ENCODE measurements at regions not wholly inside any gene's neighbourhood (a gene's known extent, or its start where the extent isn't known, plus 50 kb on each side); places are given as distances from the start of the nearest gene placed in this dataset.
"Not testable (repeated sequence)": the region's sequence is repeated elsewhere in the genome, so short reads cannot be mapped to it uniquely, and the experiment has no call there.

DNA sequence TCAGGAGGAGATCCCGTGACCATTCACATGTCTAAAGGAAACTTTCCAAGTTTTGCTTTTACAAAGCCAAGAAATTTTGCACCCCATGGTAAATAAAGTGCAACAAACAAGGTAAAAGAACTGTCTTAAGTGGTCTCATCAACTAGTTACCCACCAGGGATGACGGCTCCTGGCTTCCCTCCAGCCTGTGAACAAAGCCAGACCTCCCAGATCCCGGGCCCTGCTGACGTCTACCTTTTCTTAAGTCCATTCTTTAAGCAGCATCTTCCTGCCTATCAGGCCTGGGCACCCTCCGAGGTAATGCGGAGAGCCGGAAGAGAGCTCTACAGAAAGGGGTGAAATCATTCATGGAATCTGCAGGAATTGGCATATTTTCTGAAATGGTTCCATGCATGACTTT is 58.0 kb upstream of the DAAM1 start:
- DNase-seq = no peak

DNA sequence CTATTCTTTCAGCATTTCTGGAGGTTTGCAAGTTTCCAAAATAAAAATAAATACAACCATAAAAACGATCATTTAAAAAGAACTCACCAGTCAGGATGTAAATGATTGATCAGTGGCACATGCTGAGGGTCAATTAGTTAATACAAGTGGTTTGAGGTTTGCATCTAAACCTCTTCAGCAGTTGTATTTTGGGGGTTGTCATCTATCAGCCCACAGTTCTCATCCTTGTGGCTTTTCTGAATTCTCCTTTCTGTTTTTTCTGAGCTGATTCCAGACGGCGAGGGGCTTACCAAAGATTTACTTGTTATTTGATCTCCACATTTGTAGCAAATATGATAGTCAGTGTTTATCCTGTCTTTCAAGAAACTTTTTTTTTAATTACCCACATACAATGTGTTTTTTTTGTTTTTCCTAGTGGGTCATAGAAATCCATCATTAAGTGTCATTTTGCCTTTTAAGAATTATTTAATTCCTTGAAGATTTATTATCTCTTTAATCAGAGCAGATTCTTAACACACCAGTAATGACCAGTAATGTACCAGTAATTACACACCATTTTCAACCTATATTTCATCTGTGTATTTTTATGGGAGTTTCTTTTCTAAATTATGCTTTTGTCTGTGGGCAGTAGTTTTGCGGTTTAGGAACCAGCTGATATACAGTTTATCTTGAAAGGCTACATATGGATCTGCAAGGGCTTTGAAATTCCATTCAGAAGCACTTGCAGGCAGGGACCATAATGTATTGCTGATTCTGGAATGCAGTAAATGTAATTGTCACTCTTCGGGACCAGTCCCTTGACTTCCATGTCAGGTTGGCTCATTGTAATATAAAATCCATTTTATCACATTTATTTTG is 56.3 kb upstream of the DAAM1 start:
- DNase-seq = no peak

- DNase-seq = no peak
These were observed 55.5 kb upstream of the DAAM1 start for GRCh38 chr14:59132796-59133494.

GRCh38 chr14:59133709-59134108 is 54.8 kb upstream of the DAAM1 start:
- DNase-seq = no peak

- DNase-seq = no peak
These were observed 54.2 kb upstream of the DAAM1 start for GRCh38 chr14:59134307-59134706.

GRCh38 chr14:59137256-59137655 is 51.2 kb upstream of the DAAM1 start:
- no peak for DNase-seq

DNA sequence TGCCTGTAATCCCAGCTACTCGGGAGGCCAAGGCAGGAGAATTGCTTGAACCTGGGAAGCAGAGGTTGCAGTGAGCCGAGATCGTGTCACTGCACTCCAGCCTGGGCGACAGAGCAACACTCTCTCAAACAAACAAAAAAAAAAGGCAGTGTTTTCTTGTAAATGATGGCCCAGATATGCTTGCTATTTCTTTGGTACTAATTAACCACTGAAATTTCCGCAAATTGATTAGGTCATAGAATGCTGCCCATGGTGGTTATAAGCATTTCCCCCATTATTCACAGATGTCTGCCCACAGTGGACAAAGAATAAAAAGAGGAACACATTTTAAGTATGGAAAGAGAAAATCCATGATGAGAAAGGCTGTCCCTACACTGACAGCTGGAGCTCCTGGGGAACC is 49.9 kb upstream of the DAAM1 start:
- not testable (repeated sequence) for DNase-seq
